ENCODE measurements at regions not wholly inside any gene's neighbourhood (a gene's known extent, or its start where the extent isn't known, plus 50 kb on each side); places are given as distances from the start of the nearest gene placed in this dataset.
"Not testable (repeated sequence)": the region's sequence is repeated elsewhere in the genome, so short reads cannot be mapped to it uniquely, and the experiment has no call there.

DNA sequence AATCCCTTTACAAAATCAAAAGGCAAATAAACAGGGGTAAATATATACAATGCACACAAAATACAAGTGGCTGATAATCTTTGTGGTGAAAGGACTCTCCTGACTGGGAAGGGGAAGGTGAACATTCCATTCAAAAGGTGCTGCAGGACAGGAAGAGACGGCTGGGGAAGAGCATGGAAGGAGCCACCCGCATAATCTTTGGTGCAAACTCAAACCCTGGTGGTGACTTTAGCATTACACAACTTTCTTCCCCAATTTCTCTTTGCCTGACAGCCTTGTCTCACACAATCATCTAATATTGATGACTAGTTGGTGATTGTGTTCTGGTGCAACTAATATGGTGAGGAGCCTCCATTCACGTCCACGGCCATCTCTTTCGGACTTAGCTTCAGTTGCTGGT lies 117.0 kb upstream of the EGFR start:
- no peak for DNase-seq

DNA sequence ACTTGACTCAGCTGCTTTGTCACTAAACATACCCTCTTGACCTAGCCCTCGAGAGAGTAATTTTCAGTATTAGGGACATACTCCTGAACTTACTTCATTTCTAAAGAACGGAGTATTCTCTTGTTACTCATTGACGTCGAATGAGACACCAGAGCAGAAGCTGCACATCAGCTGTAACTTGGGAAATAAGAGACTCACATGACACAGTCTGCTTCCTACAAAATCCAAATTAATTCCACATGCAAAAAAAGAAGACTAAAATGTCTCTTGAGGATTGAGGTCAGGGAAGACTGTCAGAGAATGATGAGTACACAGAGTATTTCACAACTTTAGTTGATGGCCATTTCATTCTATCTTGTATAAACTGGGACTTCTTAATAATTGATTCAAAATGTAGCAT lies 114.7 kb upstream of the EGFR start:
- DNase-seq = peak; percentile 24

GRCh38 chr7:54904986-54905385 lies 113.8 kb upstream of the EGFR start:
- DNase-seq = no peak

DNA sequence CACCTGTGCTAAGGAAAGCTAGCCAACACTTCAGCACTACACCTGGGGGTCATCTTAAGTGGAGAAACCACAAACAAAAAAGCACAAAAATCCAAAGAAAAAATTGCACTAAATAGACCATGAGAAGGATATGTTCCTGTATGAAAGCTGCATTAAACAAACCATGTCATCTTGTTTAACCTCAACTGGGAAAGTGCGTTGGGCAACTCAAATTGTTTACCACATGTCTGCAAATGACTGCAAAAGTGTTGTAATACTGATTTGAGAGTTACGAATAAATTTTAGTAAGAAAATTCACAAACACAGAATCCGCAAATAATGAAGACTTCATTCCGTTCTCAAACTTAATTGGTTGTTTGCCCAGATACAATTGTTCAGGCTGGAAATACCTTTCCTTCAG lies 111.9 kb upstream of the EGFR start:
- DNase-seq = no peak

DNA sequence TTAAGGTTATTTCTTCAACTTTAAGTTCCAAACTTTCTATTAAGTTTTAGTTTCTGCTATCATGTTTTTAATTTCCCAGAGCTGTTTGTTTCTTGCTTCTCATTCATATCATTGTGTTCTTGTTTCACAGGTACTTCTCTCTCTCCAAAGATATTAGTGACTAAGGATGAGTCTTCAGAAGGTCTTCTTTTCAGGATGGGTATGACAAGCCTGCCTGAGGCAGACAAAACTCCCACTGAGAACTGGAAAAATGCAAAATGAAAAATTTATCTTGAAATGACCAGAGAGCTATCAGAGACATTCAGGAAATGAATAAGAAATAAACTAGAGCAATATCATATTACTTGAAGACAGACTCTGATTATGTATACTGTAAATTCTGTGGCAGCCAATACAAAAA lies 110.8 kb upstream of the EGFR start:
- DNase-seq = no peak

DNA sequence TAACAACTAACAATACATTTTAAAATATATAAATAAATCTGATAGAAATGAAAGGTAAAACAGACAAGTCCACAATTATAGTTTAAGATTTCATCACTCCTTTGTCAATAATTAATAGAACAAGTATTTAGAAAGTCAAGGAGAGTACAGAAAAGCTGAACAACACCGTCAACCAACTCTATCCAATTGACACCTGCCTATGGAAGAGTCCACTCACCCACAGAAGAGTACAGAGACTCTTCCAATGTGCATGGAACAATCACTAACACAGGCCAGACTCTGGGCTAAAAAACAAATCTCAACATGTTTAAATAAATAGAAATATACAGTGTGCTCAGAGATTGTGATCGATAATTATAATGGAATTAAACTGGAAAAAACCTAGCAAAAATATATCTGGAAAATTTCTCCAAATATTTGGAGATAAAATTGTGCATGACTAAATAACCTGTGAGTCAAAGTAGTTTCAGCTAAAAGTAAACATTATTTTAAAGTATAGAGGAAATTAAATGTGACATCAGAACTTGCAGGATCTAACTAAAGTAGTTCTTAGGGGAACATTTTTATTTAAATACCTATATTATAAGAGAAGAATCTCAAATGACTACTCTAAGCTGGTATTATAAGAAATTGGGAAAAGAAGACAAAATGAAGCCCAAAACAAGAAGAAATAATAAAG lies 109.9 kb upstream of the EGFR start:
- DNase-seq = no peak

- DNase-seq = no peak
Measured at GRCh38 chr7:54915870-54916598, 102.8 kb upstream of the EGFR start.

DNA sequence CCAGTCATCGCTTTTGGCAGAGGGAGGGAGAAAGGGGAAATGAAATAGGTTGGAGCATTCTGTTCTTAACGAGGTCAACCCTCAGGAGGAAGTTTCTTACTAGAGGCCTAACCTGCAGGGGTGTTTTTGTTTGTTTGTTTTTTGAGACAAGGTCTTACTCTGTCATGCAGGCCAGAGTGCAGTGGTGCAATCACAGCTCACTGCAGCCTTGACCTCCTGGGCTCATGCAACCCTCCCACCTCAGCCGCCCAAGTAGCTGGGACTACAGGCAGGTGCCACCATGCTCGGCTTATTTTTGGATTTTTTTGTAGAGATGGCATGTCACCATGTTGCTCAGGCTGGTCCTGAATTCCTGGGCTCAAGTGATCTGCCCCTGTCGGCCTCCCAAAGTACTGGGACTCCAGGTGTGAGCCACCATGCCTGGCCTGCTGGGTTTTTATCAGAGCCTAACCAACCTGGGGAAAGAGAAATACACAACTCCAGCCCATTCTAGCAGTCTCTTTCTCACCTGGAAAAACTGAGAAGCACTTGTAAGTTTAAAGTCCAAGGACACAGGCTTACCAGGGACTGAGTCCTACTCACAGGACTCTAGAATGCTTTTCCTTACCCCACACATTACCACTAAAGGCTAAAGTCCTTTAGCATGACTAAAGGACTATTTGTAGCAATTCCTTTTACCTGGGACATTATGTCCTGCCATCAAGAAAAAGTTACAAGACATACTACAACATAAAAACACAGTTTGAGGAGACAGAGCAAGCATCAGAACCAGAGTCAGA lies 101.0 kb upstream of the EGFR start:
- DNase-seq = no peak

DNA sequence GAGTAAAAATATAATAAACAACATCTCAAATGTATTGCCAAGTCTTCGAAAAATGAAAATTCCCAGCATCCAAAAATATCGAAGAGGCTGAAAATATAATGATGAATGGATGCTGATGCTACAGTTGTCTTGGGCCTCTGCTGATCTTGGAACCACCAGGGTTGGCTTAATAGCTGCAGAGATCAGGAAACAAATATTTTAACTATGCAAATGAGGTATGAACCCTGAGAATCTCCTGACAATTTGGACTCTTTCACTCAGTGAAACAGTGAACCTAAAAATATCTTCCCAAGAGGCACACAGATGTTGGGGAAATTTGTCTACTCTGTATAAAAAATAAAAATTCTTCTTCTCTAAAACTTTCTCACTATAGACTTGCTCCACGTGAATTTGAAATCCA lies 97.7 kb upstream of the EGFR start:
- DNase-seq = no peak

- DNase-seq = no peak
Measured at GRCh38 chr7:54931532-54931931, 87.3 kb upstream of the EGFR start.

- peak; percentile 61 for DNase-seq
Measured at GRCh38 chr7:54932818-54933543, 85.8 kb upstream of the EGFR start.

GRCh38 chr7:54933643-54934042 lies 85.2 kb upstream of the EGFR start:
- no peak for DNase-seq

DNA sequence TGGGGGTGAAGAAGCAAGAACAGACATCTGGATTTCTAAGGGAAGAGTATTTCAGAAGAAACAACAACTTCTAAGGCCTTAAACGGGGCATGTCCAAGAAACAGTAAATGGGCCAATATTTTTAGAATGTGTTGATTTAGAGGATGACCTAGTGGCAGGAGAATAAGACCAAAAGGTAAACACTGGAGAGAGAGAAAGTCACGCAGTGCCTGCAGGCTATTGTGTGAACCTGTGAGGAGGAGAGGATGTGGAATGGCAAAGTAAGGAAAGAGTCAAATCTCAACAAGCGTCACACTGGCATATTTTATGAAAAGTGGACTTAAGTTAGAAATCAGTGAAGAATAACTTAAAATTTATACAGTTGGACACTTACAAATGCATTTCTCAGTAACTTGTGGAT lies 78.1 kb upstream of the EGFR start:
- no peak for DNase-seq

DNA sequence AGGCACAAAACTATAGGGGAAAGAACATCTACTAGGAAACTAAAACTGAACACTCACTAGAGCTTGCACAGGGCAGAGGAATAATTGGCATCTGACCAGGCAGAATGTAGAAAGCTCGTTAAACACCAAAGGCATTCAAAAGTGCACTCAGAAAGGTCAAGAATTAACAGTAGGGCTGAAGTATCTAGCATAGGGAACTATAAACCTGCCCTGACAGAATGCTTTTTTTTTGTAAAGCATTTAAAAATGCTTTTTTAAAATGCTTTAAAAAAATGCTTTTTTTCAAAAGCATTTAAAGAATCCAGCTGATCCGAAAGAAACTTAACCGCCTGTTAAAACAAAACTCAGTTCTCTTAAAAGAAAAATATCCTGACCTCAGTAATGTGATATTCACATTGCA lies 74.6 kb upstream of the EGFR start:
- no peak for DNase-seq

- no peak for DNase-seq
Measured at GRCh38 chr7:54946271-54946670, 72.5 kb upstream of the EGFR start.

- no peak for DNase-seq
Measured at GRCh38 chr7:54946764-54947163, 72.1 kb upstream of the EGFR start.

DNA sequence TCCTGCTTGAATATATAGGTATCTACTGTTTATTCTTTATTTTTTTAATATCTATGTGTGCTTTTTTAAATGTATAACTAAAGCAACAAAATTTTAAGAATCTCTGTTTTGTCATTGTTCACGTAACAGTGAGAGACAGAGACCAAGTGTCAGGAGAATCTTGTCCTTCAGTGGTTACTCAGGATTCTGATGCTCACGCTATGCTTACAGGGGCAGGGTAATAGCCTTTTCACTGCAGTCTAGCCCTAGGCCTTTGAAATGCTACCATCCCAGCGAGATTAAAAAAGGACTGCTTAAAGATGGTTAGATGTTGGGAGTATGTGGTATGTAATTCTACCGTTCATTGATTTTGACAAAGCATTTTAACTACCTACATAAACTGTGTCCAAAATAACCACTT lies 71.6 kb upstream of the EGFR start:
- DNase-seq = no peak

- DNase-seq = not testable (repeated sequence)
Measured at GRCh38 chr7:54949514-54949913, 69.3 kb upstream of the EGFR start.

DNA sequence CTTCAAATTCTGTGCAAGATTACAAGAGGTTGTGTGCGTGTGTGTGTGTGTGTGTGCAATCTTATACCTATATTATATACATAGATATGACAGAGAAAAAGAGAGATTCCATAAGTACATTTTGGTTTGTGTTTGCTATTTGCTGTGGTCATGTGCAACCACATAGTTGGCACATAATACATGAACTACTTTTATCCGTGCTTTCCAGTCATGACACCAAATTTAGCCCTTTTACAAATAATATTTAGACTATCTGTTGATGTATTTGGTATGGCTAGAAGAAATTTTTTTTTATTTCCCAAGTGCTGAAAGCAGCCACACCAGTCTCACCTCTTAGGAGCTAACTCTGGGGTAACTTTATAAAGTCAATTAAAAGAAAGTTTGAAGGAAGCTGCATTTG lies 63.5 kb upstream of the EGFR start:
- DNase-seq = no peak

DNA sequence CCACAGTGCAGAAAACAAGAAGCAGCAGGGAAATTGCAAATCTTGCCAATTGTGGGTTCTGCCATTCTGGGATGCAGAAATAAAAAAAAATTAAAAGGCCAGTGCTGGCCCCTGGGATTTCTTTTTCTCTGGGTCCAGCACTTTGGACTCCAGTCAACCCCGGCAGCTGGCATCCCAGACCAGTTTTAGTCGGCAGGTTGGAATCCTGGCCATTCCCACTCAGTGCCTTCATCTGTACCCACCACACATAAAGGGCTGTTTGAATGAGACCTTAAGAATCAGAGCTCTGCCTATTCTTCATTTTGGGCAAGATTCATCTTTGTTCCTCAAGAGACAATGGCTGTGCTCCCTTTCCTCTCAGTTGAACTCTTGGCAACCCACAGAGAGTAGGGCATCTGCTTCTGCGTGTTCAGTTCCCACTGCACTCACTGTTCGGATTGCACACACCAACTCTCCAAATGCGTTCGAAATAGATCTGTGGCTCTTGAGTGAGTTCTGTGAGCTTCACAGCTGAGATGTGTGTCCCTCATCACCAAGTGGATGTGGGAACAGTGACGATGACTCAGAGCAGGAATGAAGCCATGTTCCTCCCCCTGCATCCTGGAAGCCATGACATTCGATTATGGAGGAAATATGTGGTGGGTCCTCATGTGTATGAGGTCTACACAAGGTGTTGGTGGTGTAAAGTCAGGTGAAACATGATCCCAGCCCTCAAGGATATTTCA lies 63.0 kb upstream of the EGFR start:
- no peak for DNase-seq

DNA sequence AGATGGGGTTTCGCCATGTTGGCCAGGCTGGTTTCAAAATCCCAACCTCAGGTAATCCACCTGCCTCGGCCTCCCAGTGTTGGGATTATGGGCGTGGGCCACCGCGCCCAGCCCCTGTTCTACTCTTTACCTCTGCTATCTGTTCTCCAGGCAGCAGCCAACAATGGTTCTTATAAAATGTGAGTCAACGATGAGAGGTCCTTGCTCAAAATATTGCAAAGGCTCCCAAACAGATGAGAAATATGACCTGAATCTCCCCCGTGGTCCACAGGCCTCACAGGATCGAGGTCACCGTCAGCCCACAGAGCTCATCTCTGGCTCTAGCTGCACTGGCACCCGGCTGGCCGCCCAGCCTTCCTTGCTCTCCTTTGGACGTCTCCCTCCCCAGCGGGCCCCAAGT lies 62.0 kb upstream of the EGFR start:
- no peak for DNase-seq

DNA sequence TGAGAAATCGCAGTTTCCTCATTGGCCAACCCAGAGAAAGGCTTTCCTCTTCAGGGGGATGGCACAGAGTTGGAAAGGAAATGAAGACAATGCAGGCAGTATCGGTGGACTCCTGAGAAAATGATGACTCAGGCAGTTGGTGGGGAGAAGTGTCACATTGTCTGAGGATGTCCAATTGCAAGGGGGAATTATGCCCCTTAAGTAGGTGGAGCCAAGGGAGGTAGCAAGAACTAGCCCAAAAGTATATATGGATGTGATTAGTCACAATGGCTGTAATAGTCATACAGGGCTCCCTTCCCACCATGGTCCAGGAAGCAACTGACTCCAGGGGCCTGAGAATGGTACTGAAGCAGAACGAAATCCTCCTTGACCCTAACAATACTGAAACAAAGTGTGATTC lies 58.3 kb upstream of the EGFR start:
- peak; percentile 71 for DNase-seq

DNA sequence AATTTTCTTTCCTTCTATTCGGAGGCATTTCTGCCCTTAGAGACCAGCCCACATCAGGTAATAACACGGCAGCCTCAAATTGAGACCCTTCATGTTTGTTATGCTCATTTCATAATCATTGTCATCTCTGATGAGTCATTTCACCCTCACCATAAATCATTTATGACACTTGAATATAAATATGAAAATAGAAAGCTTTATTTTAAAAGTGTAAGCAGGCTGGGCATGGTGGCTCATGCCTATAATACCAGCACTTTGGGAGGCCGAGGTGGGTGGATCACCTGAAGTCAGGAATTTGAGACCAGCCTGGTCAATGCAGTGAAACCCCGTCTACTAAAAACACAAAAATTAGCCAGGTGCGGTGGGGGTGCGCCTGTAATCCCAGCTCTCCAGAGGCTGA lies 57.4 kb upstream of the EGFR start:
- DNase-seq = no peak

Measured in T1000 (cell line).